CD4-positive, alpha-beta T cell (primary cell): ENCODE measurements at regions not wholly inside any gene's neighbourhood (a gene's known extent, or its start where the extent isn't known, plus 50 kb on each side); places are given as distances from the start of the nearest gene placed in this dataset.

Experiments
- ATAC-seq: fragments of 200-7000 bp; cut with Tn5 transposase; one replicate; pipeline ENCODE4 v1.10.0; 2022; ENCODE audit warnings: mild to moderate bottlenecking; ENCODE audit not compliant: poor library complexity
- CTCF ChIA-PET: fragments of 350-600 bp; sonication (Branson Sonifier 250); formaldehyde crosslinking; loops from one replicate; lab custom pipeline; 2021; ENCODE audit warnings: antibody characterized with exemption, inconsistent platforms; lab: Charles Lee
- POLR2A ChIA-PET: fragments of 350-600 bp; sonication (Branson Sonifier 250); formaldehyde crosslinking; loops from one replicate; lab custom pipeline; 2021; ENCODE audit warnings: antibody characterized with exemption, inconsistent platforms; lab: Charles Lee
- DNase-seq, 14 experiments: peaks; one replicate each; pipeline ENCODE4 v3.0.0-alpha.2; 2013 to 2020; ENCODE audit warnings: mixed read lengths in 2 of 14
- H3K27ac ChIP-seq, 2 donors: one replicate each; pipeline versions ENCODE4 v1.5.1 to v1.7.0; 2013; ENCODE audit warnings: low read length in 2 of 2, low read depth in 1 of 2, mild to moderate bottlenecking in 1 of 2
- H3K27me3 ChIP-seq, 2 experiments: 1 replicate in 1 of 2; 2 replicates in 1 of 2; pipeline versions ENCODE4 v1.6.1 to v1.7.0; 2013; ENCODE audit warnings: low read length in 2 of 2, control low read depth in 1 of 2, mild to moderate bottlenecking in 1 of 2, moderate library complexity in 1 of 2; ENCODE audit not compliant: insufficient read depth in 2 of 2, control insufficient read depth in 1 of 2
- H3K36me3 ChIP-seq: one replicate; pipeline ENCODE4 v1.6.1; 2013; ENCODE audit warnings: low read length, control low read depth; ENCODE audit not compliant: insufficient read depth
- H3K4me1 ChIP-seq: one replicate; pipeline ENCODE4 v1.6.1; 2013; ENCODE audit warnings: low read length, control low read depth; ENCODE audit not compliant: insufficient read depth
- H3K4me3 ChIP-seq: one replicate; pipeline ENCODE4 v1.5.1; 2013; ENCODE audit warnings: mild to moderate bottlenecking, low read length, moderate library complexity
- H3K9me3 ChIP-seq, 2 experiments: 1 replicate in 1 of 2; 2 replicates in 1 of 2; pipeline versions ENCODE4 v1.6.1 to v1.7.0; 2013; ENCODE audit warnings: low read length in 2 of 2, mild to moderate bottlenecking in 2 of 2, control low read depth in 1 of 2, moderate library complexity in 1 of 2; ENCODE audit not compliant: control insufficient read depth in 1 of 2, insufficient read depth in 1 of 2
- H3K27ac Mint-ChIP-seq: one replicate; pipeline ENCODE4 v1.8.0; 2020; ENCODE audit warnings: mixed read lengths
- H3K27me3 Mint-ChIP-seq: one replicate; pipeline ENCODE4 v1.8.0; 2021; ENCODE audit warnings: mixed read lengths
- H3K36me3 Mint-ChIP-seq: one replicate; pipeline ENCODE4 v1.8.0; 2021; ENCODE audit warnings: low read depth, mixed read lengths
- H3K4me1 Mint-ChIP-seq: one replicate; pipeline ENCODE4 v1.8.0; 2021; ENCODE audit warnings: low read depth, mixed read lengths
- H3K4me3 Mint-ChIP-seq: one replicate; pipeline ENCODE4 v1.8.0; 2020; ENCODE audit warnings: mild to moderate bottlenecking, mixed read lengths
- H3K9me3 Mint-ChIP-seq: one replicate; pipeline ENCODE4 v1.8.0; 2020; ENCODE audit warnings: mixed read lengths
- intact Hi-C, 2 experiments: fragments of 100-400 bp; cut with DNase I in 1 of 2; cut with micrococcal nuclease in 1 of 2; formaldehyde crosslinking; loops; one replicate each; pipeline versions ENCODE4 v1.15.1 to v1.9.0; 2023 to 2025; cut with DNase I, micrococcal nuclease
- TF ChIP-seq, protein P1 (sequence below): fragments of 200-600 bp; IDR thresholded peaks from one replicate; pipeline ENCODE4 v1.8.0; 2022; ENCODE audit warnings: antibody characterized with exemption, mild to moderate bottlenecking

DNA sequence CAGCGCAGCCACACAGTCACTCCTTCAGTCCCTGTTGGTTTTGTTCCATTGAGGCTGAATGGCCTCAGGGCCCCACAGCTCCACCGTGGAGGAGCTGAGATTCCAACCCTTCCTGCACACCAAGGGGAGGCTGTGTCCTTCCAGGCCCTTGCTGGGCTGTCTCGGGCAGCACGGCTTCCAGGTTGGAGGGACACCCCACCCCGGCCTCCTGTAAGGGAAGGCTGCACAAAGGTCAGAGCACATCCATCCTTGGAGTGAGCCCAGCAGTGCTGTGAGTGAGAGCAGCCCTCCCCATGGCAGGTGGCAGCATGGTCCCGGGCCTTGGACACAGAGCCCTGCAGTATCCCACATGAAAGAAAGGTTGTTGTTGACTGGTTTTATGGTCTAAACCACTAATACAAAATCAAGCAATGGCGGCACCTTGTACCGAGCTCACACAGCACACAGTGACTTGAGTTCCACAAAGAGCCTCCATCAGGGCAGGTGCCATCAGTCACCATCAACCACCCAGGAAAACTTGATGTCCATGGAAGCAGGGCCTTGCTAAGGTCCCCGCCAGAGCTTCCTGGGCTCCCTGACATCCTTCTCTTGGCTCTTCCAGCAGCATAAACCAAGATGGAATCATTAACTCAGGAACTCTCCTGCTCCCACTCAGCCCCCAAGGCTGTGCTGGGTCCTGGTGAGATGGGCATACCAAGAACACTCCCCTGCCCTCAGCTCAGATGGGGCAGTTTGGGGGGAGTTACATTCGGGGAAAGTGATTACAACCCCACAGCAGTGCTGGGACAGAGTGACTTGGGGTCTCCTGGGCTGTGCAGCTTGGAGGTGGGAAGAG lies 1500.4 kb downstream of the TBC1D22A start:
- Mint-ChIP-seq H3K27ac (no peak overlapping the region), H3K4me1 (no peaks in the 10 kb centered on the region), H3K9me3 (no peaks in the 10 kb centered on the region), H3K27me3 (peaks cover 4% of the 10 kb centered on the region), H3K36me3 (no peaks in the 10 kb centered on the region), H3K4me3 (no peak overlapping the region)
- Histone ChIP-seq H3K9me3 (peaks cover 0 to 9% of the 10 kb centered on the region in 2 experiments), H3K27ac (no peak overlapping the region), H3K4me1 (no peaks in the 10 kb centered on the region), H3K27me3 (no peaks in the 10 kb centered on the region), H3K4me3 (no peak overlapping the region), H3K36me3 (no peaks in the 10 kb centered on the region)
- intact Hi-C loops: no loop called here
- ChIA-PET CTCF (no interaction called here), POLR2A (no interaction called here)
- DNase-seq (no peak), ATAC-seq (no peak)
- TF ChIP-seq, protein P1, sequence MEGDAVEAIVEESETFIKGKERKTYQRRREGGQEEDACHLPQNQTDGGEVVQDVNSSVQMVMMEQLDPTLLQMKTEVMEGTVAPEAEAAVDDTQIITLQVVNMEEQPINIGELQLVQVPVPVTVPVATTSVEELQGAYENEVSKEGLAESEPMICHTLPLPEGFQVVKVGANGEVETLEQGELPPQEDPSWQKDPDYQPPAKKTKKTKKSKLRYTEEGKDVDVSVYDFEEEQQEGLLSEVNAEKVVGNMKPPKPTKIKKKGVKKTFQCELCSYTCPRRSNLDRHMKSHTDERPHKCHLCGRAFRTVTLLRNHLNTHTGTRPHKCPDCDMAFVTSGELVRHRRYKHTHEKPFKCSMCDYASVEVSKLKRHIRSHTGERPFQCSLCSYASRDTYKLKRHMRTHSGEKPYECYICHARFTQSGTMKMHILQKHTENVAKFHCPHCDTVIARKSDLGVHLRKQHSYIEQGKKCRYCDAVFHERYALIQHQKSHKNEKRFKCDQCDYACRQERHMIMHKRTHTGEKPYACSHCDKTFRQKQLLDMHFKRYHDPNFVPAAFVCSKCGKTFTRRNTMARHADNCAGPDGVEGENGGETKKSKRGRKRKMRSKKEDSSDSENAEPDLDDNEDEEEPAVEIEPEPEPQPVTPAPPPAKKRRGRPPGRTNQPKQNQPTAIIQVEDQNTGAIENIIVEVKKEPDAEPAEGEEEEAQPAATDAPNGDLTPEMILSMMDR: no peak

DNA sequence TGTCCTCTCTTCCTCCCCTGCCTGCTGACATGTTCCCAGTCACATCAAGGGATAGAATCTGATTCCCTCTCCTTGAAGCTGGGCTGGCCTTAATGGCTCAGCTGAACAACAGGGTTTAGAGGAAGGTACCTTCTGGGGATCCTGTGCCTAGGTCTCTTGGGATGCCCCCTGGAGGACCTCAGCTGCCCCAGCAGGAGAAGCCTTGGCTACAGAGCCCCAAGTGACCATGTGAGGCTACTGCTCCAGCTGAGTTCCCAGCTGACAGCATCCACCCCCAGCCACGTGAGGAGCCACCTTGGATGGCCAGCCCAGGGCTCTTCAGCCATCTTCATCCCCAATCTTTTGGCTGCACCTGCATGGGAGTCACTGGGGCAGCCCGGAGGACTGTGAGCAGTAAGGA lies 1499.3 kb downstream of the TBC1D22A start:
- Histone ChIP-seq H3K9me3 (peaks cover 0 to 9% of the 10 kb centered on the region in 2 experiments), H3K4me3 (no peak overlapping the region), H3K27ac (no peak overlapping the region), H3K27me3 (no peaks in the 10 kb centered on the region), H3K4me1 (no peaks in the 10 kb centered on the region), H3K36me3 (no peaks in the 10 kb centered on the region)
- Mint-ChIP-seq H3K4me3 (no peak overlapping the region), H3K4me1 (no peaks in the 10 kb centered on the region), H3K9me3 (no peaks in the 10 kb centered on the region), H3K27me3 (no peaks in the 10 kb centered on the region), H3K36me3 (no peaks in the 10 kb centered on the region), H3K27ac (no peak overlapping the region)
- DNase-seq (no peak), ATAC-seq (no peak)
- POLR2A ChIA-PET: no interaction called here
- CTCF ChIA-PET: no interaction called here
- TF ChIP-seq, protein P1: no peak
- intact Hi-C loops: no loop called here

DNA sequence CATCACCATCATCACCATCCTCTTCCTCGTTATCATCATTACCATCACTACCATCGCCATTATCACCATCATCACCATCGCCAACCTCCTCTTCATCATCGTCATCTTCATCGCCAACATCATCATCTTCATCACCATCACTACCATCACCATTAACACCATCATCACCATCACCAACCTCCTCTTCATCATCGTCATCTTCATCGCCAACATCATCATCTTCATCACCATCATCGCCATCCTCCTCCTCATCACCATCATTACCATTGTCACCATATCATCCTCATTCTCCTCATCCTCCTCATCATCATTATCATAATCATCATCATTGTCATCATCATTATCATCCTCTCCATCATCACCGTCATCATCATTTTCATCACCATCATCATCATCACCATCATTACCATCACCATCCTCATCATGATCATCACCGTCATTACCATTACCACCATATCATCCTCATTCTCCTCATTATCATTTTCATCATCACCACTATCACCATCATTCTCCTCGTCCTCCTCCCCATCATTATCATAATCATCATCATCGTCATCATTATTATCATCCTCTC lies 1498.7 kb downstream of the TBC1D22A start:
- Mint-ChIP-seq H3K27me3 (no peaks in the 10 kb centered on the region), H3K4me3 (no peak overlapping the region), H3K27ac (no peak overlapping the region), H3K36me3 (no peaks in the 10 kb centered on the region), H3K4me1 (no peaks in the 10 kb centered on the region), H3K9me3 (no peaks in the 10 kb centered on the region)
- no peaks in the 10 kb centered on the region for H3K27me3 ChIP-seq
- DNase-seq: no peak
- no peak for ATAC-seq
- H3K4me1 ChIP-seq: no peaks in the 10 kb centered on the region
- H3K9me3 ChIP-seq: peaks cover 0 to 9% of the 10 kb centered on the region in 2 experiments
- TF ChIP-seq, protein P1: no peak
- CTCF ChIA-PET: no interaction called here
- POLR2A ChIA-PET: no interaction called here
- H3K36me3 ChIP-seq: no peaks in the 10 kb centered on the region
- no peak overlapping the region for H3K4me3 ChIP-seq
- H3K27ac ChIP-seq: no peak overlapping the region
- intact Hi-C loops: no loop called here
